ENCODE measurements at regions not wholly inside any gene's neighbourhood (a gene's known extent, or its start where the extent isn't known, plus 50 kb on each side); places are given as distances from the start of the nearest gene placed in this dataset.

GRCh38 chr15:60183366-60183765, 179.3 kb downstream of the FOXB1 start:
- WGBS, 2 donors, result 77 to 84% methylated on average over 6 of the region's 6 CpGs
- no peak for DNase-seq
- no peak overlapping the region for H3K4me3 ChIP-seq
- no peak overlapping the region for H3K27ac ChIP-seq
- TF ChIP-seq POLR2A (IDR thresholded peaks at IDR 0.05), result no peak
- TF ChIP-seq CTCF (IDR thresholded peaks at IDR 0.05), result no peak
- H3K36me3 ChIP-seq (ENCODE audit: low read depth, missing control alignments), result no peaks in the 10 kb centered on the region
- intact Hi-C loops (cut with DNase I; ENCODE audit: low total_unique reads), result no loop called here
- H3K9me3 ChIP-seq, result no peaks in the 10 kb centered on the region
- no peaks in the 10 kb centered on the region for H3K27me3 ChIP-seq
- no peaks in the 10 kb centered on the region for H3K4me1 ChIP-seq

- no peaks in the 10 kb centered on the region for H3K9me3 ChIP-seq
- no peak for DNase-seq
- intact Hi-C loops (cut with DNase I; ENCODE audit: low total_unique reads), result no loop called here
- H3K27ac ChIP-seq, result no peak overlapping the region
- WGBS, 2 donors, result 78 to 82% methylated on average over 8 of the region's 8 CpGs
- no peak overlapping the region for H3K4me3 ChIP-seq
- TF ChIP-seq POLR2A (IDR thresholded peaks at IDR 0.05) (no peak), CTCF (IDR thresholded peaks at IDR 0.05) (no peak)
- H3K4me1 ChIP-seq, result no peaks in the 10 kb centered on the region
- H3K27me3 ChIP-seq, result no peaks in the 10 kb centered on the region
- H3K36me3 ChIP-seq (ENCODE audit: low read depth, missing control alignments), result no peaks in the 10 kb centered on the region
Measured at GRCh38 chr15:60184579-60184978, 180.5 kb downstream of the FOXB1 start.

GRCh38 chr15:60191016-60191415, 186.9 kb downstream of the FOXB1 start:
- H3K36me3 ChIP-seq (ENCODE audit: low read depth, missing control alignments), result no peaks in the 10 kb centered on the region
- H3K27me3 ChIP-seq, result no peaks in the 10 kb centered on the region
- TF ChIP-seq POLR2A (IDR thresholded peaks at IDR 0.05), result no peak
- H3K4me1 ChIP-seq, result no peaks in the 10 kb centered on the region
- H3K27ac ChIP-seq, result no peak overlapping the region
- WGBS, 2 donors, result 70% methylated on average over 6 of the region's 6 CpGs
- no peaks in the 10 kb centered on the region for H3K9me3 ChIP-seq
- no peak for DNase-seq
- no peak overlapping the region for H3K4me3 ChIP-seq
- intact Hi-C loops (cut with DNase I; ENCODE audit: low total_unique reads), result no loop called here

- intact Hi-C loops (cut with DNase I; ENCODE audit: low total_unique reads), result no loop called here
- H3K27me3 ChIP-seq, result no peaks in the 10 kb centered on the region
- WGBS, 2 donors, result 79 to 80% methylated on average over 2 of the region's 2 CpGs
- TF ChIP-seq POLR2A (IDR thresholded peaks at IDR 0.05) (no peak), CTCF (IDR thresholded peaks at IDR 0.05) (no peak)
- H3K9me3 ChIP-seq, result no peaks in the 10 kb centered on the region
- H3K4me3 ChIP-seq, result no peak overlapping the region
- H3K4me1 ChIP-seq, result no peaks in the 10 kb centered on the region
- no peak for DNase-seq
- H3K36me3 ChIP-seq (ENCODE audit: low read depth, missing control alignments), result no peaks in the 10 kb centered on the region
- H3K27ac ChIP-seq, result no peak overlapping the region
Measured at GRCh38 chr15:60191821-60192220, 187.7 kb downstream of the FOXB1 start.

GRCh38 chr15:60195611-60196010, 191.5 kb downstream of the FOXB1 start:
- no peak for DNase-seq
- H3K4me3 ChIP-seq, result no peak overlapping the region
- TF ChIP-seq CTCF (IDR thresholded peaks at IDR 0.05) (no peak), POLR2A (IDR thresholded peaks at IDR 0.05) (no peak)
- 55 to 59% methylated on average over 1 of the region's 1 CpG for WGBS, 2 donors
- H3K9me3 ChIP-seq, result no peaks in the 10 kb centered on the region
- H3K4me1 ChIP-seq, result no peaks in the 10 kb centered on the region
- no peaks in the 10 kb centered on the region for H3K27me3 ChIP-seq
- intact Hi-C loops (cut with DNase I; ENCODE audit: low total_unique reads), result no loop called here
- H3K27ac ChIP-seq, result no peak overlapping the region
- H3K36me3 ChIP-seq (ENCODE audit: low read depth, missing control alignments), result no peaks in the 10 kb centered on the region

Measured in testis (tissue), 2 donors.